ENCODE measurements at regions not wholly inside any gene's neighbourhood (a gene's known extent, or its start where the extent isn't known, plus 50 kb on each side); places are given as distances from the start of the nearest gene placed in this dataset.

GRCh38 chrY:21242793-21243192 is 268.3 kb upstream of the RBMY1B start:
- peaks cover 15% of the 10 kb centered on the region for H3K36me3 Mint-ChIP-seq
- H3K4me1 Mint-ChIP-seq: peaks cover 36% of the 10 kb centered on the region
- peaks cover 5% of the 10 kb centered on the region for H3K9me3 Mint-ChIP-seq (ENCODE audit: low read depth)
- H3K27me3 Mint-ChIP-seq: no peaks in the 10 kb centered on the region
- no peak for ATAC-seq
- CTCF ChIA-PET: no interaction called here
- no peak for DNase-seq
- no peak overlapping the region for H3K4me3 Mint-ChIP-seq
- H3K27ac Mint-ChIP-seq: no peak overlapping the region

- Mint-ChIP-seq H3K27ac (peak overlapping the region; percentile 85), H3K9me3 (ENCODE audit: low read depth) (no peaks in the 10 kb centered on the region), H3K27me3 (no peaks in the 10 kb centered on the region), H3K4me1 (peaks cover 45% of the 10 kb centered on the region), H3K36me3 (peaks cover 2% of the 10 kb centered on the region), H3K4me3 (peak overlapping the region; percentile 34)
- CTCF ChIA-PET: interaction anchor here (1.1 kb wide), 1 partner anchor 9 kb away, joined by 3 read pairs; no protein-coding TSS in a partner anchor
- no peak for DNase-seq
- peak; percentile 31 for ATAC-seq
These were observed 264.4 kb upstream of the RBMY1B start for GRCh38 chrY:21246780-21247179.

- Mint-ChIP-seq H3K4me1 (peaks cover 41% of the 10 kb centered on the region), H3K36me3 (peaks cover 2% of the 10 kb centered on the region)
These were observed 262.5 kb upstream of the RBMY1B start for GRCh38 chrY:21248591-21248990.

GRCh38 chrY:21253455-21254248 is 257.5 kb upstream of the RBMY1B start:
- DNase-seq (no peak), ATAC-seq (no peak)
- no peaks in the 10 kb centered on the region for H3K9me3 Mint-ChIP-seq (ENCODE audit: low read depth)
- H3K27me3 Mint-ChIP-seq: no peaks in the 10 kb centered on the region
- peaks cover 24% of the 10 kb centered on the region for H3K4me1 Mint-ChIP-seq
- CTCF ChIA-PET: no interaction called here
- no peaks in the 10 kb centered on the region for H3K36me3 Mint-ChIP-seq
- peak overlapping the region; percentile 47 for H3K27ac Mint-ChIP-seq
- H3K4me3 Mint-ChIP-seq: no peak overlapping the region

More at GRCh38 chrY:21248591-21248990, 262.5 kb upstream of the RBMY1B start:
- CTCF ChIA-PET: no interaction called here
- Mint-ChIP-seq H3K27me3 (no peaks in the 10 kb centered on the region), H3K4me3 (peak overlapping the region; percentile 41), H3K9me3 (ENCODE audit: low read depth) (no peaks in the 10 kb centered on the region), H3K27ac (peak overlapping the region; percentile 87)
- DNase-seq (no peak), ATAC-seq (peak; percentile 58)

- peak overlapping the region; percentile 38 for H3K4me3 Mint-ChIP-seq
- no peaks in the 10 kb centered on the region for H3K27me3 Mint-ChIP-seq
- no peak for DNase-seq
- CTCF ChIA-PET: no interaction called here
- peak overlapping the region; percentile 35 for H3K27ac Mint-ChIP-seq
- H3K4me1 Mint-ChIP-seq: peaks cover 18% of the 10 kb centered on the region
- ATAC-seq: no peak
- no peaks in the 10 kb centered on the region for H3K36me3 Mint-ChIP-seq
- H3K9me3 Mint-ChIP-seq (ENCODE audit: low read depth): no peaks in the 10 kb centered on the region
These were observed 256.7 kb upstream of the RBMY1B start for GRCh38 chrY:21254476-21254875.

- ATAC-seq: peak; percentile 27
- no peak for DNase-seq
- Mint-ChIP-seq H3K27ac (no peak overlapping the region), H3K27me3 (no peaks in the 10 kb centered on the region), H3K4me3 (no peak overlapping the region), H3K4me1 (peaks cover 19% of the 10 kb centered on the region), H3K9me3 (ENCODE audit: low read depth) (no peaks in the 10 kb centered on the region), H3K36me3 (no peaks in the 10 kb centered on the region)
- CTCF ChIA-PET: no interaction called here
These were observed 254.3 kb upstream of the RBMY1B start for GRCh38 chrY:21256820-21257219.

GRCh38 chrY:21259707-21260106 is 251.4 kb upstream of the RBMY1B start:
- Mint-ChIP-seq H3K4me3 (no peak overlapping the region), H3K36me3 (no peaks in the 10 kb centered on the region), H3K9me3 (ENCODE audit: low read depth) (no peaks in the 10 kb centered on the region), H3K27me3 (no peaks in the 10 kb centered on the region), H3K27ac (no peak overlapping the region), H3K4me1 (peaks cover 14% of the 10 kb centered on the region)
- ATAC-seq: no peak
- CTCF ChIA-PET: interaction anchor here (1.0 kb wide), 1 partner anchor 10 kb away, joined by 5 read pairs; no protein-coding TSS in a partner anchor
- DNase-seq: no peak

- Mint-ChIP-seq H3K27me3 (no peaks in the 10 kb centered on the region), H3K4me1 (peaks cover 14% of the 10 kb centered on the region), H3K9me3 (ENCODE audit: low read depth) (no peaks in the 10 kb centered on the region), H3K27ac (peak overlapping the region; percentile 40), H3K4me3 (no peak overlapping the region), H3K36me3 (no peaks in the 10 kb centered on the region)
- ATAC-seq (no peak), DNase-seq (no peak)
- CTCF ChIA-PET: interaction anchor here (1.6 kb wide), 1 partner anchor 700 kb away, joined by 3 read pairs; no protein-coding TSS in a partner anchor
These were observed 250.8 kb upstream of the RBMY1B start for GRCh38 chrY:21260325-21260724.

- Mint-ChIP-seq H3K9me3 (ENCODE audit: low read depth) (no peaks in the 10 kb centered on the region), H3K4me1 (peaks cover 14% of the 10 kb centered on the region), H3K27ac (no peak overlapping the region), H3K36me3 (no peaks in the 10 kb centered on the region), H3K27me3 (no peaks in the 10 kb centered on the region), H3K4me3 (no peak overlapping the region)
- DNase-seq (no peak), ATAC-seq (no peak)
- CTCF ChIA-PET: interaction anchor here (1.6 kb wide), 1 partner anchor 701 kb away, joined by 3 read pairs; no protein-coding TSS in a partner anchor
These were observed 250.0 kb upstream of the RBMY1B start for GRCh38 chrY:21261158-21261557.

GRCh38 chrY:21266751-21267150 is 244.4 kb upstream of the RBMY1B start:
- DNase-seq (no peak), ATAC-seq (no peak)
- Mint-ChIP-seq H3K27ac (no peak overlapping the region), H3K27me3 (no peaks in the 10 kb centered on the region), H3K9me3 (ENCODE audit: low read depth) (no peaks in the 10 kb centered on the region), H3K4me1 (no peaks in the 10 kb centered on the region), H3K36me3 (no peaks in the 10 kb centered on the region), H3K4me3 (no peak overlapping the region)
- CTCF ChIA-PET: no interaction called here

GRCh38 chrY:21267164-21267563 is 244.0 kb upstream of the RBMY1B start:
- CTCF ChIA-PET: no interaction called here
- H3K4me3 Mint-ChIP-seq: no peak overlapping the region
- H3K27me3 Mint-ChIP-seq: no peaks in the 10 kb centered on the region
- no peak overlapping the region for H3K27ac Mint-ChIP-seq
- no peaks in the 10 kb centered on the region for H3K4me1 Mint-ChIP-seq
- no peaks in the 10 kb centered on the region for H3K36me3 Mint-ChIP-seq
- DNase-seq (no peak), ATAC-seq (no peak)
- no peaks in the 10 kb centered on the region for H3K9me3 Mint-ChIP-seq (ENCODE audit: low read depth)

GRCh38 chrY:21287769-21288168 is 223.4 kb upstream of the RBMY1B start:
- H3K4me3 Mint-ChIP-seq: no peak overlapping the region
- no peaks in the 10 kb centered on the region for H3K4me1 Mint-ChIP-seq
- H3K36me3 Mint-ChIP-seq: no peaks in the 10 kb centered on the region
- H3K27me3 Mint-ChIP-seq: no peaks in the 10 kb centered on the region
- H3K9me3 Mint-ChIP-seq (ENCODE audit: low read depth): no peaks in the 10 kb centered on the region
- CTCF ChIA-PET: no interaction called here
- ATAC-seq (no peak), DNase-seq (no peak)
- no peak overlapping the region for H3K27ac Mint-ChIP-seq

GRCh38 chrY:21288908-21289307 is 222.2 kb upstream of the RBMY1B start:
- Mint-ChIP-seq H3K4me1 (no peaks in the 10 kb centered on the region), H3K27me3 (no peaks in the 10 kb centered on the region), H3K36me3 (no peaks in the 10 kb centered on the region), H3K9me3 (ENCODE audit: low read depth) (no peaks in the 10 kb centered on the region), H3K27ac (no peak overlapping the region), H3K4me3 (no peak overlapping the region)
- CTCF ChIA-PET: no interaction called here
- no peak for ATAC-seq
- DNase-seq: no peak

- ATAC-seq: no peak
- Mint-ChIP-seq H3K36me3 (no peaks in the 10 kb centered on the region), H3K4me3 (no peak overlapping the region), H3K9me3 (ENCODE audit: low read depth) (no peaks in the 10 kb centered on the region), H3K27ac (no peak overlapping the region), H3K27me3 (no peaks in the 10 kb centered on the region), H3K4me1 (no peaks in the 10 kb centered on the region)
- CTCF ChIA-PET: no interaction called here
- no peak for DNase-seq
These were observed 215.9 kb upstream of the RBMY1B start for GRCh38 chrY:21295206-21295605.
